ENCODE measurements at regions not wholly inside any gene's neighbourhood (a gene's known extent, or its start where the extent isn't known, plus 50 kb on each side); places are given as distances from the start of the nearest gene placed in this dataset.

DNA sequence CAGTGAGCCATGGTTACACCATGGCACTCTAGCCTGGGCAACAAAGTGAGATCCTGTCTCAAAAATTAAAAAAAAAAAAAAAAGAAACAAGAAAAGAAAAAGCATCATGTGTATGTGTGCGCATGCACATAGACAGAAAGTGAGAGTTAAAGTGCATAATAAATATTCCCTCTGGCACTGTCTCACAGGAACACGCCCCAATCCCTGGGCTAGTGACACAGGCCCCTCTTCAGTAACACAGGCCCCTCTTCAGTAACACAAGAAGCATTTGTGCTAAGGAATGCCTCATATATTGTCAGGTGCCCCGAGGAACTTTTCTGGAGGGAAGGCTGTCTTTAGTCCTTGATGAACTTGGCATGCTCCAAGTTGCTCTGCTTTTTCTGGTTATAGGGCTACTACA lies 57.5 kb downstream of the RPL27A start:
- no peak for DNase-seq

DNA sequence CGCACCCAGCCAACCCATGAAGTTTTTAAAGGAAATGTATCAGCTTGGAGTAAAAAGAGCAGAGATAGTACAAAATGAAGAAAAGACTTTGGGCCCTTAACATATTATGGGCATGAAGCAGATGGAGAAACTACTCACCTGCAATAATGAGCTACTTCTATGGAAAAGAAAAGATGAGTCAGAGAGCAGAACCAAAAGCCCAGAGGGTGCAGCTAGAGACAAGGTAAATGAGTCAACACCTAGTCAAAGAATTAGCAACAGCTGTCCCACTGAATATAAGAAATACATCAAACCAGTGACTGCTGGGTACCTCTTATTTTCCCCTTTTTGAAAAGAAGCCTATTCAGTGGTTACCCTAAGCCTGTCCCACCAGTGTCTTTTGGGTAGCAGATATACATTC lies 61.8 kb downstream of the RPL27A start:
- peak; percentile 25 for DNase-seq

DNA sequence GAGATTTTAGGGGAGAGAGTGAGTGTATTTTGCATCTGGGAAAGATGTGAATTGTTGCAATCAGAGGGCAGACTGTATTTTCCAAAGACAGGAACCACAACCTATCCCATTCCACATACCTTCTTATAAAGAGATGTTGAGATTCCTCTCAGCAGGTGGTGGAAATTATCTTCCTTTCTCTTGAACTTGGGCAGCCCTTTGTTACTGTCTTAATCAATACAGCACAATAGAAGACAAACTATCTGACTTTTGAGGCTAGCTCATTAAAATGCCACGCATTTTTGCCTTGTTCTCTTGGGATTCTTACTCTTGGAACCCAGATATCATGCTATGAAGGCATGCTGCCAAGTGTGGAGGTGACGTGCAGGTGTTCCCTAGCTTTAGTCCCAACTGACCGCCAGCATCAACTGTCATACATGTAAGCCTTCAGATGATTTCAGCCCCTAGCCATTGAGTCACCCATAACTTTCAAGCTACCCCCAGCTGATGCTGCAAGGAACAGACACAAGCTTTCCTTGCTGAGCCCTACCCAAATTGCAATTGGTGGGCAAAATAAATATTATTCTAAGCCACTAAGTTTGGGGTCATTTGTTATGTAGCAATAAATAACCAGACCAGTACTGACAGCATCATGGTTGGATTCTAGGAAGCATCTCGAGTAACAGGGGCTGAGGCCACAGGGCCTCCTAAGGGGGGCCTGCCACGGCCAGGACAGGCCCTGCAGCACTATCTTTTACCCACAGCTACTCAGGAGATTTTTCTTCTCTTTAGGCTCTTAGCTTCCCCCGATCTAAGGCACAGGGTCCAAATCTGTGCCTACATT lies 63.0 kb downstream of the RPL27A start:
- no peak for DNase-seq

DNA sequence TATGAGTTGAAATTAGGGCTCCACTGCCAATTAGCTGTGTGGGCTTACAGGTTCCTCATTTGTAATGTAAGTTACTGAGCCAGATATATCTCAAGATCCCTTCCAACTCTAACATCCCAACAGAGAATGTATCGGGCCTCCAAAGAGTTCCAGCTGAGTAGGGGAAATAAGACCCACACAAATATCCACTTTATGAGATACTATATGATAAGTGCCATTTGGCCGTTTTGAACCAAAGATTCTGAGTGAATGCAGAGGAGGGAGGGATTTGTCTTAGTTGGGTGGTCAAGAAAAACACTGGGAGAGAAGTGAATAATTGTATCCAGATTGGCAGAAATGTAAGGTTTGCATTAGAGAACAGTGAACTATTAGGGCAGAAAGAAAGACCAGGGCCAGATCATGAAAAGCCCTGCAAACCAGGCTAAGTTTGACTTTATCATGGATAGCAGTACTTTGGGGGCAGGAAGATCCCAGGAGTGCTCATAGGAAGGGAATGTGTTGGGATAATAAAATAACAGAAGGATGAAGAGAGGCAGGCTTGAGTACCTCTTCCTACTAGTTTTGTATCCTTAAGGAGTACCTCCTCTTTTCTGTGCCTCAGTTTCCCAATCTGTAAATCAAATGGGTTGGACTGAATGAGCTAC lies 63.9 kb downstream of the RPL27A start:
- peak; percentile 33 for DNase-seq

DNA sequence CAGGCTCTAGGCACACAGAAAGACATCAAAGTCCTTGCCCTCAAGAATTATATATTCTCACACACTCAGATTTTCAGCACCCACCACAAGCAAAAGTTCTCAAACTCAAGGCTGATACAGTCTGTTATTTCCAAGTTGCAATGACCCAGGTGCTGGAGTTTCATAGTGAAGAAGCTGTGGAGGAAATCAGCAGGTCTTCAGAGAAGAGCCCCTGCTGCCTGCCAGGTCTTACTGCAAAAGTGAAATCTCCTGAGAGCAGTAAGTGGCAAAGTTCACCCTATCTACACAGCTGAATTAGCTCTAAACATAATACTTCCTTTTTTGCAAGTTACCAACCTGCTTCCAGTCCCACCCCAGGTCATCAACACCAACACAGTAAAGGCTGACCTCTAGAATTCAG lies 64.6 kb downstream of the RPL27A start:
- DNase-seq = no peak

DNA sequence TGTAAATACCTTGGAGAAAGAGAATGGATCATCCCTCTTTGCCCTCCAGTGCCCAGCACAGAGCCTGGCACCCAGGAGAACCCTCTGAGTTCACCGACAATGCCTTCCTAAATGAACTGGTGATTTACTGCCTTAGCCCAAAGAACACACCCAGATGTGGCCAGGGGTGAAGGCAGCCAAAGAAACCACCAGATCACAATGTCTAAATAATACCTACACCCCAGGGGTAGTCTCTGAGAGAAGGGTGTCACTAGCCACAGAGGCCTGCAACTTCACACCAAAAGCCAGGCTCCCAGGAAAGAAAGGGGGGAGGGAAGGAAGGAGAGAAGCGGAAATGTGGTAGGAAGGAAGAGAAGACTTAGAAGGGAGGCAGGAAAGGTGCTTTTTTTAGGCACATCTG lies 65.7 kb downstream of the RPL27A start:
- DNase-seq = no peak

DNA sequence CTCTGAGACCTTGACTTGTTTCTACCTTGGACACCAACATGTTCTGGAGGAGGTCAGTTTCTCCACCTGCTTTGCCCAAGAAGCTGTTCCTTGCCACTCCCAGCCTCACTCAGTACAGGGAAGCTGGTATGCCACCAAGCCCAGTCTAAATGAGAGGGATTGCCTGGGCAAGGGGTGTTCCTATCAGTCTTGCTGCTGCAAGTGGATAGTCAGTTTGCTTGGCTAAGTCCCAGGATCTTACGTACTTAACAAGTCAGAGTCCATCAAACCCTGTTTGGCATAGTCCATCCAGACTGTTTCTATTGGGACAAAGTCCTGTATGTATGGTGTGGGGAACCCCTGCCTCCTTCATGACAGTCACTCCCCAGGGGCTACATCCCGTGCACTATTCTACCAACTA lies 66.6 kb downstream of the RPL27A start:
- DNase-seq = no peak

DNA sequence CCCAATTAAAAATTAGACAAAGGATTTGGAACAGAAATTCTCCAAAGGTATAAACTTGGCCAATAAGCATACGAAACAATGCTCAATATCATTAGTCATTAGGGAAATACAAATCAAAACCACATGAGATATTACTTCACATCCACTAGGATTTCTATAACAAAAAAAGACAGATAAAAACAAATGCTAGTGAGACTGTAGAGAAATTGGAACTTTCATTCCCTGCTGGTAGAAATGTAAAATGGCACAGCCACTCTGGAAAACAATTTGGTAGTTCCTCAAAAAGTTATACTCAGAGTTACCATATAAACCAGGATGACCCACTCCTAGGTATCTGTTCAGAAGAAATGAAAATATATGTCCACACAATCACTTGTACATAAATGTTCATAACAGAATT lies 71.6 kb downstream of the RPL27A start:
- DNase-seq = no peak

DNA sequence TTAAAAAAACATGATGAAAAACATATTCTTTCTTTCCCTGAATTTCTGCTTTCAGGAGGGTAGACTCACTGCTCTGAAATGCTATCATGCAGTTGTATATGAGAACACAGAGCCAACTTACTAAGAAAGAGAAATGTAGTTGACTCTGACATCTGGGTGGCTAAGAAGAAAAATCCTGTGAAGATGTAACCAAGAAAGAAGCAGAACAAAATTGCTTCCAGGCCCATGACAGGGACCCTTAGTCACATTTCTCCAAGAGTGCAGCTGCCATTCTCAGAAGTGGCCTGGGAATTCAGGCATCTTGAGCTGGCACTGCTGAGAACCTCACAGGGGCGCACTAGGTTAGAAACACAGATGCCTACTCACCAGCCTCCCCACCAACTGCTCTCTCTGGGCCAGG lies 73.6 kb downstream of the RPL27A start:
- DNase-seq = no peak

DNA sequence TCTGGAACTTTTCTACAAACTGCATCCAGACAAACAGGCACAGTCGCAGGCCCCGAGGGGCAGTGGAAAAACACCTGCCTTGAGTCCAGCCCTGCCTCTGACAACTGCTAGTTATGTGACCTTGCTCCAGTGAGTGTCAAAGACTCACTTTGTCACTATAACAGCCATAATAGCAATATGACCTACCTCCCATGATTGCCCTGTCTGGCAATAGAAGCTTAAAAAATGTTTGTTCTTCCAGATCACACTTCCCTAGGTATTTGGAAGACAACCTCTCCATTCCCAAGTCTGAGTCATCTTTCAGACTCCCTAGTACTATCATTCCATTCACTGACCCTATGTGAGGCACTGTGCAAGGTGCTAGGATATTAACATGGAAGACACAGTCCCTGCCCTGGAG lies 74.5 kb downstream of the RPL27A start:
- peak; percentile 54 for DNase-seq

DNA sequence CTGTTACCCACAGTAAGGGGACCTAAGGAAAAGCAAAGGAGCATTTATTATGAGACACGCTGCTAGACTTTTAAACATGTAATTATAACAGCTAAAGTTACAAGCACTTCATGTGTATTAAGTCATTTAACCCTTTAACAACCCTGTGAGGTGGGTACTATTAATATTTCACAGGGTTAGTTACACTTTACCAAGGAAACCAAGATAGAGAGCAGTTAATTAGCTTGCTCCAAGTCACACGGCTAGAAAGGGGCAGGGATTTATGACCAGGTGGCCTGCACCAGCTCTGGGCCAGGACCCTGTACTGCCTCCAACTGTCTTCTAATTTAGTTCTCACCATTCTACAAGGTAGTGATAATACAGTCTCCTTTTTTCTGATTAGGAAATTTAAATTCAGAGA lies 74.9 kb downstream of the RPL27A start:
- DNase-seq = peak; percentile 54

DNA sequence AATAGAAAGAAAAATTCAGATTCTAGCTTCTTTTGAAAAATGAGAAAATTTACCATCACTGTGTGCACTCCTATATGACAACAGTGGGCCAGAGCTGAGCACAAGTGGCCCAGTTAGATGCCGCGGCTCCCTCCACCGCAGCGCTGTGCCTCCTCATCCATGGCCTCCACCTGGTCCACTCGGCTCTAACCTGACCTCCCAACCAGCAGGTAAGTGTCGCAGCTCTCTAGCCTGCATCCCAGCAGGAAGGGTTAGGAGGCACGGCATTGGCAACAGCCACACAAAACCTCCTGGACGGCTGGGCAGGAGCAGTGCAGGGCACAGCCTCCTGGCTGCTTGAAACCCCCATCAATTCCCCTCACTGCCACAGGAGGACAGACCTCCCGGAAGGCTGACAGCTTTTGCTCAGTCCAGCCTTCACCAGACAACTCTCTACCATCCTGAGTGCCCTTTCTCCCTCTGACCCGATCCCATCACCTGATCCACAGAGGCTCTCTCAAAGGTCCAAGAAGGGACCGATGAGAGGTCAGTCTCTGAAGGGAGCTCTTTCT lies 76.1 kb downstream of the RPL27A start:
- DNase-seq = no peak

DNA sequence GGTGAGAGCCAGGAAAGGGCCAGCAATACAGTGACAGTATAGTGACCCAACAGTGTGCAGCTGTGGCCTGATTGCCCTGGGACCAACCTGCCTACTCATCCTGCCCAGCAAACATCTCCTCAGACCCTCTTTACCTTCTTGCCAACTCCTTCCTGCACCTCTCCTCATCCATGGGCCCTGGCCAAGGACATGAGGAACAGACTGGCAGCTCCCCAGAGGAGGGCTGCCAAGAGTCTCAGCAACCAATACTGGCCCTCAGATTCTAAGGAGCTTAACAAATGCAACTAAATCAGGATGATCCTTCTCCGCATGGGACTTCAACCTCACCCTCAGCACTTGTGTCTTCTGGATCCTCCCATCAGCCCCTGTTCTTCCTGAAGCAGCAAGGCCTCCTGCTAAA lies 77.0 kb downstream of the RPL27A start:
- no peak for DNase-seq

DNA sequence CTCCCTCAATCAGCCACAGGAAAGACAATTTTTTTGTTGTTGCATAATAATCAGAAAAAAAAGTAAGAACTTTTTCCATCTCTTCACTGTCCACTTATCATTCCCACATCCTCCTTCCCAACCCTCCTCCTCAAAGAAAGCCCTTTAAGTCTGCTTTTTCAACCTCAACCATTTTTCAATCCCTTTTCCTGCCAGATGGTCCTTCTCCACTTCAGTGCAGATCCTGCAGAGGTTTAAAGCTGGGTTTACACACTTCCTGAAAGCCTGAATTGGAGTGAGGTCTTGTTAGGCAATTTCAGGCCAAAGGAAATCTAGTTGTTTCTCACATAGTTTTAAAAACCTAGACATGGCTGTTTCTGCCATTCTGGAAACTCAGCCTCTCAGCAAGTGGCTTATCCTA lies 78.3 kb downstream of the RPL27A start:
- no peak for DNase-seq

DNA sequence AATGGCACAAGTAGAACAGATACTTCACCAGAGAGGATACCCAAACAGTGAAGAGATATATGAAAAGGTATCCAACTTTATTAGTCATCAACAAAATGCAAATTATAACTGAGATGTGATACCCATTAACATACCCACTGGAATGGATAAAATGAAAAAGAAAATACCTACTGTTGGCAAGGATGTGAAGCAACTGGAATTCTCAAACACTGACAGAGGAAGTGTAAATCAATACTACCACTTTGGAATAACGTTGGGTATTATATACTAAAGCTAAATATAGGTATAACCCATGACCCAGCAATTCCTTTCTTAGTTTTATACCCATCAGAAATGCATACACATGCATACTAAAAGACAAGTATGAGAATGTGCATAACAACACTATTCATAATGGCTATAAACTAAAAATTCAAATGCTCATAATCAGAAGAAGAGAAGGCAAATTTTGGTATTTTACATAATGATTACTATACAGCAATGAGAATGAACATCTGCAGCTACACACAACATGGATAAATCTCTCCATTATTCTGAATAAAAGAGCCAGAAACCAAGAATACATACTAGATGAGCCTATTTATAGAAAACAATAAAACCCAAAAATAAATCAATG lies 80.6 kb downstream of the RPL27A start:
- DNase-seq = no peak

DNA sequence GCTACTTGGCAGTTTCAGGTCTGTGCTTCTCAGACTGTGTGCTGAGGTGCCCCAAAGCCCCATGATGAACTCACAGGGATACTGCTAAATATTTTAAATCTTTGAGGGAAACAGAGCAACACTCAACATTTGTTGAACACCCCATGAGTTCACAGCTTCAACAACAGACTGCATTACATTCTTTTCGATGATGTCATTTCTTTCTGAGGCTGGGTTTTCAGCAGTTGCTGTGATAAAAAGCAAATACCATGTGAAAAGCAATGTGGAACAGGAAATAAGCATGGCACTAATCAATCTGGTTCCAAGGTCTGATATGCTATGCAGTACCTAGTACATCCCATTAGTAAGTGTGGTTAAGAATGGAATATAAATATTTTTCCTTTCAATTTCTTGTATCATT lies 82.7 kb downstream of the RPL27A start:
- DNase-seq = peak; percentile 34

DNA sequence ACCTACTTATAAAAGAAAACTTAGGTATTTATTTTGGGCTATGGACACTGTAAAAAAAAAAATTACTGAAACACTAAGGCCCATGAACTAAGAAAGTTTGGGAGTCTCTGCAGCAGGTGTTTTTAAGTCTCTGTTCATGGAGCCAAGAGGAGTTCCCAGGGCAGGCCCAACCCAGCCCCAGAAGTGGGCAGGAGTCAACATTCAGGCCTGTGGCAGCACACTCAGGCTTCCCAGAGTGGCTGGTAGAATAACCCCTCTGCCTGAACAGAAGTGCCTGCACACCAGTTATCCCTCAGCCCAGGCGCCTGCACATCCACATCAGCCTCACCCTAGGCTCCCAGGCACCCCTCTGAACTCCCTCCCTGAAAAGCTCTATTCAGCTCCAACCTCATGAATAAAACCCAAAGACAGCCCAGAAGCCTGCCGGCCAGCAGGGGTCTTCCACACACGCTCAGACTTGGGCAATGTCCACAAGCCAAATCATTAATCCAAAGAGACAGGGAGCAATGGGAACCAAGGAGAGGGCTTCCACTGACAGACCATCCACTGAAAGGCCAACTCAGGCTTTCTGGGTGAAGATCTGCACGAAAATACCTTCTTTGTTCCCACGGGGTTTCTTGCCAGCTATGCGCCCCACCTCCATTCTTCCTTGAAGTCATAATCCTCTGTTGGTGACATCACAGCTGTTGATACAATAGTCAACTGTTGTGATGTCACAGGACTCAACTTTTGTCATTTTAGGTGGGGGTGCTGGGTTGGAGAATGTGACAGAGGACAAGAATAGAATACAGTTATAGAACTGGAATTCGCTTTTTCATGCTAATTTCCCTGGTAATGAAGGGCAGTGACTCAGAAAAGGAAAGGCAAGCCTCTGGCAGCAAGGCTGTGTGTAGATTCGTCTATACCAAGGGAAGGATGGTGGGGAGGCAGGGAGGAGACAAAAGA lies 83.7 kb downstream of the RPL27A start:
- DNase-seq = no peak

DNA sequence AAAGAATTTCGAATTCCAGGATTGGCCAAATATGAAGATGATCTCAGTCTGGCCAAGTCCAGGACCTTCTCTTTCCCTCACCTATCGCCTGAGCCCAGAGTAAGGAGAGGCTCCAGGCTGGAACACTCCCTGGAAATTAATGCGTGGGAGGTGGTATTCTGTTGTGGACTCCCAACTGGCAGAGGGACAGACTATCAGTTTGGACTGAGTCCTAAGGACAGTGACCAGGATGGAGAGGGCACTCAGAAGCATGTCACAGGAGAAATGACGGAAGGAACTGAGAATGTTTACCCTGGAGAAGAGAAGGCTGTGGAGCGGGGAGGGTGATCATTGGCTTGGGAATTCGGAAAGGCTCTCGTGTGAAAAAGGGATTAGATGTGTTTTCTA lies 84.4 kb downstream of the RPL27A start:
- DNase-seq = no peak

DNA sequence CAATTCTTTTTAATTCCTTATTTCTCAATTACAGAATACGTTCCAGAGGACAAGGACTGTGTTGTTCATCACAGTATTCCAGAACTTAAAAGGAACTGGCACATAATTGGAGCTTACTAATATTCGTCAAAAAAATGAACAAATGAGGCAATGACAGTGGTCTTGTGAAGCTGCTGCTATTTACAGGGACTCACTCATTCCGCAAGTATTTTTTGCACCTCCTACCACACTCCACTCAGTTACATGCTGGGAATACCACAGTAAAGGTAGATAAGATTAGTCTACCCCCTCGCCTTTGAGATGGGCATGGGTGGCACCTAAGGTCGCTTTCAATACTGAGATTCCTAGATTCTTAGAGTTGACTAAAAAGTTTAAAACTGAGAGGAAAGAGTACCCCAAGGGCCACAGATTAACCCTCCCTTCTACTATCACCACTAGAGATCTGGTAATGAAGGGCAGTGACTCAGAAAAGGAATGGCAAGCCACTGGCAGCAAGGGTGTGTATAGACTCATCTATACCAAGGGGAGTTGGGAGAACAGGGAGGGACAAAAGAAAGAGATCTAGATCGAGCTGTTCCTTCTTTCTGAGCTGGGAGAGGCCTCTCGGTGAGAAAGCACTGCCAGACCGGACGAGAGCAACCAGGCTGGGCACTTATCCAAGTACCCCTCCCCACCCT lies 85.0 kb downstream of the RPL27A start:
- no peak for DNase-seq

DNA sequence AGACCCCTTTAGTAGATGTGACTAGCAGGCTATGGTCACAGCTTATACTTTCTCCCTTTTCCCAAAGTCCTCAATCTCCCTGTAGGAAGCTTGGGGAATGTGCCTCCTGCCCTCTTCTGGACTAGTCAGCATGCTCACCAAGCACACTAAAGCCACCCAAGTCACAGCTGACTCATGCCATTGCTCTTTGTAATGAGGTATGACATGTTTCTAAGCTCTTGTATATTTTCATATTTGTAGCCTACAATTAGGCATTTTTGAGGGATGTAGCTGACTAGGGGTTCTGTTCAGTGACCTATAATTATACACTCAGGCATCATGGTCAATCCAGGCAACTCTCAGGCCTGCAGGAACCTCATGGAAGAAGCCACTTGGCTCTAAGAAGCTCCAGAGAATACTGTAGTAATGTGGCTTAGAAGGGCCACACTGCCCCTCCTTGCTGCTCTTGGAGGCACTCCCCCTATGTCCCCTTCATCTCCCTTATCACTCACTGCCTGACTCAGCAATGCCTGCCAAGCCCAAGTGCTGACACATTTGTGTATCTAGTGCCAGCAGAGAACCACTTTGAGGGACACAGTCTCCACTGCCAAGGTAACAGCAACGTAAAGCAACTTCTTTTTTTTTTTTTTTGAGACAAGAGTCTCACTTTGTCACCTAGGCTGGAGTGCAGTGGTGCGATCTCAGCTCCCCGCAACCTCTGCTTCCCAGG lies 86.2 kb downstream of the RPL27A start:
- peak; percentile 30 for DNase-seq

Measured in kidney glomerular epithelial cell (primary cell).